ENCODE measurements at regions not wholly inside any gene's neighbourhood (a gene's known extent, or its start where the extent isn't known, plus 50 kb on each side); places are given as distances from the start of the nearest gene placed in this dataset.

- no peak for DNase-seq
- intact Hi-C loops (cut with DNase I; ENCODE audit: low total_unique reads), result loop anchor here (5.0 kb wide), 1 partner anchor 557 kb away; no protein-coding TSS in a partner anchor
- Histone ChIP-seq H3K9me3 (no peaks in the 10 kb centered on the region), H3K4me1 (no peaks in the 10 kb centered on the region), H3K4me3 (no peak overlapping the region), H3K36me3 (ENCODE audit: low read depth, missing control alignments) (no peaks in the 10 kb centered on the region), H3K27ac (no peak overlapping the region), H3K27me3 (no peaks in the 10 kb centered on the region)
- TF ChIP-seq CTCF (IDR thresholded peaks at IDR 0.05) (no peak), POLR2A (IDR thresholded peaks at IDR 0.05) (no peak)
- WGBS, 2 donors, result 70 to 83% methylated on average over 7 of the region's 7 CpGs
Observed at GRCh38 chr2:234550056-234550455, 53.2 kb upstream of the ARL4C start.

- Histone ChIP-seq H3K36me3 (ENCODE audit: low read depth, missing control alignments) (no peaks in the 10 kb centered on the region), H3K4me1 (no peaks in the 10 kb centered on the region), H3K9me3 (no peaks in the 10 kb centered on the region), H3K27ac (no peak overlapping the region), H3K27me3 (no peaks in the 10 kb centered on the region), H3K4me3 (no peak overlapping the region)
- TF ChIP-seq POLR2A (IDR thresholded peaks at IDR 0.05) (no peak), CTCF (IDR thresholded peaks at IDR 0.05) (no peak)
- no peak for DNase-seq
- WGBS, 2 donors, result 65 to 66% methylated on average over 14 to 15 of the region's 15 CpGs
- intact Hi-C loops (cut with DNase I; ENCODE audit: low total_unique reads), result no loop called here
Observed at GRCh38 chr2:234548695-234549420, 52.0 kb upstream of the ARL4C start.

GRCh38 chr2:234546770-234547169 lies 49.9 kb upstream of the ARL4C start:
- Histone ChIP-seq H3K4me1 (no peaks in the 10 kb centered on the region), H3K36me3 (ENCODE audit: low read depth, missing control alignments) (no peaks in the 10 kb centered on the region), H3K4me3 (no peak overlapping the region), H3K9me3 (no peaks in the 10 kb centered on the region), H3K27ac (no peak overlapping the region), H3K27me3 (no peaks in the 10 kb centered on the region)
- no peak for TF ChIP-seq POLR2A (IDR thresholded peaks at IDR 0.05)
- no peak for TF ChIP-seq CTCF (IDR thresholded peaks at IDR 0.05)
- 94 to 96% methylated on average over 3 of the region's 3 CpGs for WGBS, 2 donors
- DNase-seq, result no peak
- intact Hi-C loops (cut with DNase I; ENCODE audit: low total_unique reads), result no loop called here
